H1 (cell line): ENCODE measurements at regions not wholly inside any gene's neighbourhood (a gene's known extent, or its start where the extent isn't known, plus 50 kb on each side); places are given as distances from the start of the nearest gene placed in this dataset.

Experiments used
- POLR2AphosphoS5 ChIP-seq: IDR thresholded peaks from 2 replicates; pipeline ENCODE4 v1.6.1; 2011; ENCODE audit warnings: low read depth, low read length
- SIX5 ChIP-seq: IDR thresholded peaks from 2 replicates; pipeline ENCODE4 v1.6.1; 2011; ENCODE audit warnings: mild to moderate bottlenecking, low read depth, low read length
- SP2 ChIP-seq: IDR thresholded peaks from 2 replicates; pipeline ENCODE4 v1.6.1; 2012; ENCODE audit warnings: mild to moderate bottlenecking, low read length, inconsistent platforms
- YY1 ChIP-seq: IDR thresholded peaks from 2 replicates; pipeline ENCODE4 v1.6.1; 2011; ENCODE audit warnings: low read depth, mild to moderate bottlenecking, low read length
- ZNF274 ChIP-seq: IDR thresholded peaks from 2 replicates; pipeline ENCODE4 v1.7.0; 2012; ENCODE audit warnings: low read length, borderline replicate concordance; ENCODE audit errors: extremely low read depth

- TF ChIP-seq SIX5 (no peak), YY1 (no peak), ZNF274 (no peak), POLR2AphosphoS5 (no peak), SP2 (no peak)
These were observed 72.0 kb upstream of the PARD3 start (continued) for GRCh38 chr10:34886906-34887642.
